Caco-2 (cell line): ENCODE measurements at regions not wholly inside any gene's neighbourhood (a gene's known extent, or its start where the extent isn't known, plus 50 kb on each side); places are given as distances from the start of the nearest gene placed in this dataset.

Source experiments
- BruUV-seq: library from RNA; stranded (reverse); fragments of 400-500 nt; replicated peaks from 2 replicates; lab custom pipeline; 2021; lab: Mats Ljungman, UMichigan
- CTCF ChIA-PET: fragments of 300-600 bp; sonication (Branson Sonifier 250); formaldehyde crosslinking; loops from one replicate; lab custom pipeline; 2022; ENCODE audit warnings: antibody characterized with exemption; lab: Charles Lee
- POLR2A ChIA-PET: fragments of 300-600 bp; sonication (Branson Sonifier 250); formaldehyde crosslinking; loops from one replicate; lab custom pipeline; 2022; ENCODE audit warnings: antibody characterized with exemption; lab: Charles Lee
- DNase-seq, 2 experiments: peaks; one replicate each; pipeline versions ENCODE4 v3.0.0 to v3.0.0-alpha.2; 2020 to 2022
- H3K27me3 ChIP-seq: replicated peaks from 2 replicates; pipeline ENCODE4 v1.6.0; 2011; ENCODE audit warnings: low read length; ENCODE audit not compliant: control insufficient read depth, insufficient read depth
- H3K36me3 ChIP-seq: 2 replicates; pipeline ENCODE4 v1.5.1; 2011; ENCODE audit warnings: low read length; ENCODE audit not compliant: control insufficient read depth, insufficient read depth
- H3K4me1 ChIP-seq: fragments of 250-450 bp; sonication (Bioruptor Pico); 2 replicates; pipeline ENCODE4 v1.5.1; 2020; ENCODE audit warnings: mild to moderate bottlenecking
- H3K4me3 ChIP-seq: 2 replicates; pipeline ENCODE4 v1.5.1; 2011; ENCODE audit warnings: low read depth, mild to moderate bottlenecking, control low read depth, low read length
- H3K9me3 ChIP-seq: fragments of 250-450 bp; sonication (Bioruptor Pico); 2 replicates; pipeline ENCODE4 v1.5.1; 2020; ENCODE audit warnings: mild to moderate bottlenecking, moderate library complexity
- H3K27ac Mint-ChIP-seq: one replicate; pipeline ENCODE4 v1.8.0; 2022; ENCODE audit warnings: mixed read lengths; ENCODE audit not compliant: unreplicated experiment
- H3K27me3 Mint-ChIP-seq: one replicate; pipeline ENCODE4 v1.8.0; 2022; ENCODE audit warnings: mixed read lengths; ENCODE audit not compliant: insufficient read depth, unreplicated experiment
- H3K36me3 Mint-ChIP-seq: one replicate; pipeline ENCODE4 v1.8.0; 2022; ENCODE audit warnings: mild to moderate bottlenecking, mixed read lengths; ENCODE audit not compliant: insufficient read depth, unreplicated experiment
- H3K4me1 Mint-ChIP-seq: one replicate; pipeline ENCODE4 v1.8.0; 2022; ENCODE audit warnings: low read depth, mixed read lengths; ENCODE audit not compliant: unreplicated experiment
- H3K4me3 Mint-ChIP-seq: one replicate; pipeline ENCODE4 v1.8.0; 2022; ENCODE audit warnings: mild to moderate bottlenecking, moderate library complexity, mixed read lengths; ENCODE audit not compliant: unreplicated experiment
- H3K9me3 Mint-ChIP-seq: one replicate; pipeline ENCODE4 v1.8.0; 2022; ENCODE audit warnings: mixed read lengths; ENCODE audit not compliant: unreplicated experiment
- CTCF ChIP-seq, 2 experiments: fragments of 200-600 bp in 1 of 2; IDR thresholded peaks; 1 replicate in 1 of 2; 2 replicates in 1 of 2; pipeline versions ENCODE4 v1.5.1 to v1.8.0; 2011 to 2022; ENCODE audit warnings: antibody characterized with exemption in 1 of 2, control low read depth in 1 of 2, inconsistent platforms in 1 of 2, low read depth in 1 of 2, low read length in 1 of 2, mild to moderate bottlenecking in 1 of 2, moderate library complexity in 1 of 2; ENCODE audit not compliant: insufficient read depth in 1 of 2, severe bottlenecking in 1 of 2, unreplicated experiment in 1 of 2
- intact Hi-C: fragments of 100-400 bp; cut with micrococcal nuclease; formaldehyde crosslinking; loops from one replicate; pipeline ENCODE4 v1.10.0; 2022; ENCODE audit not compliant: unreplicated experiment

- Mint-ChIP-seq H3K4me1 (peaks cover 18% of the 10 kb centered on the region), H3K27me3 (no peaks in the 10 kb centered on the region), H3K36me3 (no peaks in the 10 kb centered on the region), H3K4me3 (no peak overlapping the region), H3K27ac (no peak overlapping the region), H3K9me3 (no peaks in the 10 kb centered on the region)
- Histone ChIP-seq H3K9me3 (no peaks in the 10 kb centered on the region), H3K4me1 (no peaks in the 10 kb centered on the region), H3K36me3 (no peaks in the 10 kb centered on the region), H3K4me3 (no peak overlapping the region), H3K27me3 (no peaks in the 10 kb centered on the region)
- no TSS peak for BruUV-seq
- peak in 1 of 2 experiments; percentile 0 for DNase-seq
- intact Hi-C loops = no loop called here
- no peak for TF ChIP-seq CTCF (IDR thresholded peaks at IDR 0.05; ENCODE audit: insufficient read depth in 1 of 2, low read depth in 1 of 2, low read length in 1 of 2, severe bottlenecking in 1 of 2, unreplicated experiment in 1 of 2)
- POLR2A ChIA-PET = no interaction called here
- CTCF ChIA-PET = no interaction called here
Measured at GRCh38 chr5:157961176-157961575, 102.2 kb upstream of the CLINT1 start.

- no peak for DNase-seq
- Mint-ChIP-seq H3K4me1 (peaks cover 10% of the 10 kb centered on the region), H3K9me3 (no peaks in the 10 kb centered on the region), H3K36me3 (no peaks in the 10 kb centered on the region), H3K4me3 (no peak overlapping the region), H3K27ac (no peak overlapping the region), H3K27me3 (no peaks in the 10 kb centered on the region)
- no TSS peak for BruUV-seq
- Histone ChIP-seq H3K36me3 (no peaks in the 10 kb centered on the region), H3K4me3 (no peak overlapping the region), H3K4me1 (no peaks in the 10 kb centered on the region), H3K27me3 (no peaks in the 10 kb centered on the region), H3K9me3 (no peaks in the 10 kb centered on the region)
- CTCF ChIA-PET = no interaction called here
- TF ChIP-seq CTCF (IDR thresholded peaks at IDR 0.05; ENCODE audit: insufficient read depth in 1 of 2, low read depth in 1 of 2, low read length in 1 of 2, severe bottlenecking in 1 of 2, unreplicated experiment in 1 of 2) = no peak
- intact Hi-C loops = no loop called here
- POLR2A ChIA-PET = no interaction called here
Measured at GRCh38 chr5:157959370-157959769, 100.4 kb upstream of the CLINT1 start.

- ChIA-PET CTCF (no interaction called here), POLR2A (no interaction called here)
- Histone ChIP-seq H3K27me3 (no peaks in the 10 kb centered on the region), H3K36me3 (no peaks in the 10 kb centered on the region), H3K9me3 (no peaks in the 10 kb centered on the region), H3K4me1 (no peaks in the 10 kb centered on the region), H3K4me3 (no peak overlapping the region)
- DNase-seq = peak in 1 of 2 experiments; percentile 24
- H3K36me3 Mint-ChIP-seq = no peaks in the 10 kb centered on the region
- no peak overlapping the region for H3K27ac Mint-ChIP-seq
- H3K27me3 Mint-ChIP-seq = no peaks in the 10 kb centered on the region
- BruUV-seq = no TSS peak
- H3K4me3 Mint-ChIP-seq = no peak overlapping the region
- TF ChIP-seq CTCF (IDR thresholded peaks at IDR 0.05; ENCODE audit: insufficient read depth in 1 of 2, low read depth in 1 of 2, low read length in 1 of 2, severe bottlenecking in 1 of 2, unreplicated experiment in 1 of 2) = no peak
- H3K4me1 Mint-ChIP-seq = peaks cover 10% of the 10 kb centered on the region
- no peaks in the 10 kb centered on the region for H3K9me3 Mint-ChIP-seq
- intact Hi-C loops = no loop called here
Measured at GRCh38 chr5:157956271-157956885, 97.4 kb upstream of the CLINT1 start.
